Mesothelial cell of epicardium (in vitro differentiated cells): ENCODE measurements at regions not wholly inside any gene's neighbourhood (a gene's known extent, or its start where the extent isn't known, plus 50 kb on each side); places are given as distances from the start of the nearest gene placed in this dataset.

Experiments
- DNase-seq, 2 experiments: peaks; one replicate each; pipeline ENCODE4 v3.0.0; 2021; ENCODE audit warnings: low spot score in 2 of 2; ENCODE audit not compliant: unreplicated experiment in 2 of 2
- H3K27ac Mint-ChIP-seq: 2 replicates; pipeline ENCODE4 v1.8.0; 2021; ENCODE audit warnings: mixed read lengths
- H3K27me3 Mint-ChIP-seq: 2 replicates; pipeline ENCODE4 v1.8.0; 2021; ENCODE audit warnings: low read depth, mixed read lengths
- H3K36me3 Mint-ChIP-seq: 2 replicates; pipeline ENCODE4 v1.8.0; 2021; ENCODE audit warnings: mixed read lengths
- H3K4me1 Mint-ChIP-seq: 2 replicates; pipeline ENCODE4 v1.8.0; 2021; ENCODE audit warnings: mixed read lengths
- H3K4me3 Mint-ChIP-seq: 2 replicates; pipeline ENCODE4 v1.8.0; 2021; ENCODE audit warnings: mild to moderate bottlenecking, moderate library complexity, mixed read lengths
- H3K9me3 Mint-ChIP-seq: 2 replicates; pipeline ENCODE4 v1.8.0; 2021; ENCODE audit warnings: mixed read lengths
- CTCF ChIP-seq: fragments of 200-600 bp; sonication (generic); IDR thresholded peaks from one replicate; pipeline ENCODE4 v1.5.0; 2021; ENCODE audit warnings: antibody characterized with exemption; ENCODE audit not compliant: unreplicated experiment

DNA sequence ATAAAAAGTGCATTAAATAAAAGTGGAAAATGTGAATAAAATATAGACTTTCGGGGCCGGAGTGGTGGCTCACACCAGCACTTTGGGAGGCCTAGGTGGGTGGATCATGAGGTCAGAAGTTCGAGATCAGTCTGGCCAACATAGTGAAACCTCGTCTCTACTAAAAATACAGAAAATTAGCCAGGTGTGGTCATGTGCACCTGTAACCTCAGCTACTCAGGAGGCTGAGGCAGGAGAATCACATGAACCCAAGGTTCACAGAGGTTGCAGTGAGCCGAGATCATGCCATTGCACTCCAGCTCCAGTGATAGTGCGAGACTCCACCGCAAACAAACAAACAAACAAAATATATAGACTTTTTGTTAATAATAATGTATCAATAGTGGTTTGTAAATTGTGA, 293.6 kb upstream of the TRAM1L1 start:
- H3K4me3 Mint-ChIP-seq = no peak overlapping the region
- peaks cover 4% of the 10 kb centered on the region for H3K9me3 Mint-ChIP-seq

DNA sequence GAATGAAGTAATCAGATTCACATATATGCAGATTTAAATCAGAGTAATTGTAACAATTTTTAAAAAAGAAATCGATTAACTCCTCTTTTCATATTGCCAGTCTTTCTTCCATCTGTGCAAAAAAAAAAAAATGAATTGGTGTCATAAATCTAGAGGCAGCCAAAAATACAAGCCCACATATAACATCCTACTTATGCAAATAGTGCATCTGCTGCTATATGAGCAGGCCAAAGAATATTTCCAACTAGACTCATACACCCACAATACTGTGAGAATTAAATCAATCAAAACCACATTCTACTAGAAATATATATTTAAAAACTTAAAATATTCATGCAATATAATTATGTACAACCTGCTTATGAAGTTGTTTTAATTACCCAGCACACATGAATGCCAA, 298.1 kb upstream of the TRAM1L1 start:
- no peaks in the 10 kb centered on the region for H3K27me3 Mint-ChIP-seq
- peaks cover 4% of the 10 kb centered on the region for H3K9me3 Mint-ChIP-seq
- TF ChIP-seq CTCF = no peak
- H3K4me3 Mint-ChIP-seq = no peak overlapping the region
- no peak for DNase-seq
- H3K4me1 Mint-ChIP-seq = no peaks in the 10 kb centered on the region
- H3K27ac Mint-ChIP-seq = no peak overlapping the region
- H3K36me3 Mint-ChIP-seq = no peaks in the 10 kb centered on the region

More for the DNA sequence above, 293.6 kb upstream of the TRAM1L1 start:
- peaks cover 21% of the 10 kb centered on the region for H3K4me1 Mint-ChIP-seq
- H3K36me3 Mint-ChIP-seq = no peaks in the 10 kb centered on the region
- H3K27me3 Mint-ChIP-seq = no peaks in the 10 kb centered on the region
- no peak for DNase-seq
- TF ChIP-seq CTCF = no peak
- H3K27ac Mint-ChIP-seq = no peak overlapping the region

DNA sequence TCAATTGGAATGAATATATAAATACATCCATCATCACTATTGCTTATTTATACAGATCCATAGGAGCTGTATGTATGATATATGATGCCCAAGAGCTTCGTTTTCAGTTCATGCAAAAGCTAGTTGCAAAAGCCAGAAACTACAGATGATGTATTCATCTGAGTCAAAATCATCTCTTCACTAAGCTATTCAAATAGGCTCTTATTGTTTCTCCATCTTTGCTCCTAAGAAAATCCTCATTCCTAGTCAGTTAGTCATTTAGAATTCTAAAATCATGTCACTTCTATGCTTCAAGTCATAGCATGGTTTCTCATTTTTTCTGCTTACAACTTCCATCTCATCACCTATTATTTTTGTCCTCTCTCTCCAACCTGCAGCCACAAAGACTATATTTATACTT, 300.1 kb upstream of the TRAM1L1 start:
- Mint-ChIP-seq H3K4me1 (no peaks in the 10 kb centered on the region), H3K27me3 (no peaks in the 10 kb centered on the region), H3K9me3 (peaks cover 4% of the 10 kb centered on the region), H3K4me3 (no peak overlapping the region), H3K27ac (no peak overlapping the region), H3K36me3 (no peaks in the 10 kb centered on the region)
- DNase-seq = no peak
- TF ChIP-seq CTCF = no peak

DNA sequence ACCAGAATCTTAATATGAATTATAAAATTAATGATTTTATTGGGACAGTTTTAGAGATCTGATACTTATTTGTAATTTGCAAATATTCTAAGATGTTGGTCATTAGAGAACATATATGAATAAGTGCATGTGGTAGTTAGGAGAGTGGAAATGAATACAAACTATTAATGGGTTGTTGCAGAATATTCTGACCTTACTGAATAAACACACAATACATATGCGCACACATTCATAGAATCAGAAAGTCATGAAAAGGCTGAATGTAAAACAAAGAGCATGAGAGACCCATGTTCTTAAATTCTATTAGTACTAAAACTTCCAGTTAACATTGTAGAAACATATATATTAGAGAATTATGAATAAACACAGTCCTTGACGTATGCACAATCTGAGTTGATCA, 301.7 kb upstream of the TRAM1L1 start:
- Mint-ChIP-seq H3K4me3 (no peak overlapping the region), H3K4me1 (no peaks in the 10 kb centered on the region), H3K9me3 (no peaks in the 10 kb centered on the region), H3K27ac (no peak overlapping the region), H3K36me3 (no peaks in the 10 kb centered on the region), H3K27me3 (no peaks in the 10 kb centered on the region)
- no peak for DNase-seq
- no peak for TF ChIP-seq CTCF

GRCh38 chr4:117400039-117400835, 314.9 kb upstream of the TRAM1L1 start:
- no peak for TF ChIP-seq CTCF
- H3K27ac Mint-ChIP-seq = peak overlapping the region; percentile 89
- H3K4me3 Mint-ChIP-seq = no peak overlapping the region
- peaks cover 12% of the 10 kb centered on the region for H3K4me1 Mint-ChIP-seq
- H3K27me3 Mint-ChIP-seq = no peaks in the 10 kb centered on the region
- peaks cover 23% of the 10 kb centered on the region for H3K9me3 Mint-ChIP-seq
- no peaks in the 10 kb centered on the region for H3K36me3 Mint-ChIP-seq
- DNase-seq = no peak
